HEK293 (cell line): ENCODE measurements at regions not wholly inside any gene's neighbourhood (a gene's known extent, or its start where the extent isn't known, plus 50 kb on each side); places are given as distances from the start of the nearest gene placed in this dataset.

Experiments
- CTCF ChIA-PET: fragments of 350-600 bp; formaldehyde crosslinking; extraction: SDS; loops from one replicate; lab custom pipeline; 2021; ENCODE audit warnings: antibody characterized with exemption; lab: Yijun Ruan, JAX
- POLR2A ChIA-PET: fragments of 300-600 bp; formaldehyde crosslinking; extraction: SDS; loops from one replicate; lab custom pipeline; 2020; ENCODE audit warnings: antibody characterized with exemption, inconsistent platforms; lab: Yijun Ruan, JAX
- H3K27ac ChIP-seq: fragments of 200-500 bp; sonication (Bioruptor generic); 2 replicates; pipeline ENCODE4 v1.5.1; 2014; ENCODE audit warnings: low read depth, low read length, control low read depth, inconsistent platforms; ENCODE audit errors: extremely low read depth
- H3K36me3 ChIP-seq, 2 experiments: fragments of 200-500 bp in 1 of 2; sonication (Bioruptor generic) in 1 of 2; 1 replicate in 1 of 2; 2 replicates in 1 of 2; pipeline ENCODE4 v1.5.1; 2014 to 2017; ENCODE audit warnings: inconsistent platforms in 2 of 2, low read length in 2 of 2; ENCODE audit not compliant: control insufficient read depth in 2 of 2, insufficient read depth in 1 of 2
- H3K4me1 ChIP-seq: fragments of 200-500 bp; sonication (Bioruptor generic); 2 replicates; pipeline ENCODE4 v1.5.1; 2014; ENCODE audit warnings: mild to moderate bottlenecking, low read length, inconsistent platforms; ENCODE audit not compliant: control insufficient read depth, insufficient read depth
- H3K4me3 ChIP-seq: 2 replicates; pipeline ENCODE4 v1.5.1; 2011; ENCODE audit warnings: low read depth, mild to moderate bottlenecking, control low read depth, low read length, moderate library complexity
- H3K9me3 ChIP-seq: fragments of 200-500 bp; sonication (Bioruptor generic); 2 replicates; pipeline ENCODE4 v1.5.1; 2014; ENCODE audit warnings: low read depth, low read length, inconsistent platforms; ENCODE audit not compliant: control insufficient read depth, insufficient read depth
- IKZF3 ChIP-seq: fragments of 450-650 bp; IDR thresholded peaks from 2 replicates; pipeline ENCODE4 v1.5.0; 2018; ENCODE audit warnings: missing biosample characterization, mild to moderate bottlenecking, missing genetic modification characterization, moderate library complexity
- KLF1 ChIP-seq: fragments of 450-650 bp; formaldehyde crosslinking; IDR thresholded peaks from 2 replicates; pipeline ENCODE4 v1.5.1; 2016; ENCODE audit warnings: missing biosample characterization, missing genetic modification characterization
- KLF10 ChIP-seq: fragments of 450-650 bp; IDR thresholded peaks from 2 replicates; pipeline ENCODE4 v1.5.1; 2018; ENCODE audit warnings: missing biosample characterization, mild to moderate bottlenecking, missing genetic modification characterization
- KLF8 ChIP-seq: fragments of 450-650 bp; formaldehyde crosslinking; IDR thresholded peaks from 2 replicates; pipeline ENCODE4 v1.5.1; 2016; ENCODE audit warnings: missing biosample characterization, missing genetic modification characterization
- MYNN ChIP-seq: fragments of 450-650 bp; formaldehyde crosslinking; IDR thresholded peaks from 2 replicates; pipeline ENCODE4 v1.5.1; 2016; ENCODE audit warnings: missing biosample characterization, missing genetic modification characterization, borderline replicate concordance
- PRDM1 ChIP-seq: fragments of 450-650 bp; formaldehyde crosslinking; IDR thresholded peaks from 2 replicates; pipeline ENCODE4; 2016; ENCODE audit warnings: missing biosample characterization, missing genetic modification characterization
- REPIN1 ChIP-seq: fragments of 450-650 bp; formaldehyde crosslinking; IDR thresholded peaks from 2 replicates; pipeline ENCODE4 v1.5.1; 2017; ENCODE audit warnings: missing biosample characterization, missing genetic modification characterization, low read depth
- SALL2 ChIP-seq: fragments of 450-650 bp; formaldehyde crosslinking; IDR thresholded peaks from 2 replicates; pipeline ENCODE4 v1.5.0; 2017; ENCODE audit warnings: missing biosample characterization, mild to moderate bottlenecking, missing genetic modification characterization, borderline replicate concordance
- TCF7L2 ChIP-seq: IDR thresholded peaks from 2 replicates; pipeline ENCODE4 v1.6.1; 2011; ENCODE audit warnings: low read depth, mild to moderate bottlenecking, inconsistent platforms, low read length, moderate library complexity, borderline replicate concordance
- YY1 ChIP-seq: fragments of 450-650 bp; formaldehyde crosslinking; IDR thresholded peaks from 2 replicates; pipeline ENCODE4 v1.5.1; 2018; ENCODE audit warnings: missing biosample characterization, missing genetic modification characterization
- YY2 ChIP-seq: fragments of 450-650 bp; formaldehyde crosslinking; IDR thresholded peaks from 2 replicates; pipeline ENCODE4 v1.5.1; 2016; ENCODE audit warnings: missing biosample characterization, missing genetic modification characterization
- ZFP3 ChIP-seq: fragments of 450-650 bp; formaldehyde crosslinking; IDR thresholded peaks from 2 replicates; pipeline ENCODE4 v1.5.1; 2016; ENCODE audit warnings: low read depth, missing biosample characterization, missing genetic modification characterization
- ZNF114 ChIP-seq: fragments of 450-650 bp; formaldehyde crosslinking; IDR thresholded peaks from 2 replicates; pipeline ENCODE4 v1.5.0; 2017; ENCODE audit warnings: missing biosample characterization, missing genetic modification characterization
- ZNF140 ChIP-seq: fragments of 450-650 bp; formaldehyde crosslinking; IDR thresholded peaks from 2 replicates; pipeline ENCODE4 v1.5.1; 2016; ENCODE audit warnings: missing biosample characterization, missing genetic modification characterization
- ZNF157 ChIP-seq: fragments of 450-650 bp; formaldehyde crosslinking; IDR thresholded peaks from 2 replicates; pipeline ENCODE4 v1.5.1; 2016; ENCODE audit warnings: missing biosample characterization, missing genetic modification characterization
- ZNF175 ChIP-seq: fragments of 450-650 bp; formaldehyde crosslinking; IDR thresholded peaks from 2 replicates; pipeline ENCODE4 v1.5.1; 2016; ENCODE audit warnings: missing biosample characterization, missing genetic modification characterization
- ZNF2 ChIP-seq: fragments of 450-650 bp; formaldehyde crosslinking; IDR thresholded peaks from 2 replicates; pipeline ENCODE4 v1.5.1; 2016; ENCODE audit warnings: missing biosample characterization, missing genetic modification characterization
- ZNF292 ChIP-seq: fragments of 450-650 bp; formaldehyde crosslinking; IDR thresholded peaks from 2 replicates; pipeline ENCODE4 v1.5.1; 2016; ENCODE audit warnings: low read depth, missing biosample characterization, missing genetic modification characterization, borderline replicate concordance
- ZNF302 ChIP-seq: fragments of 450-650 bp; formaldehyde crosslinking; IDR thresholded peaks from 2 replicates; pipeline ENCODE4 v1.5.1; 2016; ENCODE audit warnings: missing biosample characterization, missing genetic modification characterization, low read depth
- ZNF433 ChIP-seq: fragments of 450-650 bp; formaldehyde crosslinking; IDR thresholded peaks from 2 replicates; pipeline ENCODE4 v1.5.1; 2016; ENCODE audit warnings: missing biosample characterization, missing genetic modification characterization, low read depth
- ZNF624 ChIP-seq: fragments of 450-650 bp; formaldehyde crosslinking; IDR thresholded peaks from 2 replicates; pipeline ENCODE4 v1.5.1; 2017; ENCODE audit warnings: missing biosample characterization, missing genetic modification characterization
- ZNF747 ChIP-seq: fragments of 450-650 bp; formaldehyde crosslinking; IDR thresholded peaks from 2 replicates; pipeline ENCODE4 v1.5.1; 2016; ENCODE audit warnings: missing biosample characterization, missing genetic modification characterization
- ZNF776 ChIP-seq: fragments of 450-650 bp; formaldehyde crosslinking; IDR thresholded peaks from 2 replicates; pipeline ENCODE4 v1.5.0; 2017; ENCODE audit warnings: missing biosample characterization, missing genetic modification characterization, borderline replicate concordance
- ZNF777 ChIP-seq: fragments of 450-650 bp; formaldehyde crosslinking; IDR thresholded peaks from 2 replicates; pipeline ENCODE4 v1.5.1; 2017; ENCODE audit warnings: missing biosample characterization, missing genetic modification characterization, borderline replicate concordance
- TF ChIP-seq, protein P1 (sequence below): fragments of 450-650 bp; formaldehyde crosslinking; conservative IDR thresholded peaks from 2 replicates; pipeline ENCODE4 v1.5.1; 2016; ENCODE audit warnings: low read depth, missing biosample characterization, missing genetic modification characterization
- TF ChIP-seq, protein P2 (sequence below): fragments of 450-650 bp; IDR thresholded peaks from 2 replicates; pipeline ENCODE4 v1.5.1; 2018; ENCODE audit warnings: missing biosample characterization, mild to moderate bottlenecking, missing genetic modification characterization
- TF ChIP-seq, protein P3 (sequence below): fragments of 450-650 bp; formaldehyde crosslinking; IDR thresholded peaks from 2 replicates; pipeline ENCODE4 v1.5.1; 2016; ENCODE audit warnings: missing biosample characterization, missing genetic modification characterization
- TF ChIP-seq, protein P4 (sequence below): fragments of 450-650 bp; formaldehyde crosslinking; optimal IDR thresholded peaks from 2 replicates; pipeline ENCODE3; 2016; ENCODE audit warnings: missing biosample characterization, mild to moderate bottlenecking, missing genetic modification characterization

DNA sequence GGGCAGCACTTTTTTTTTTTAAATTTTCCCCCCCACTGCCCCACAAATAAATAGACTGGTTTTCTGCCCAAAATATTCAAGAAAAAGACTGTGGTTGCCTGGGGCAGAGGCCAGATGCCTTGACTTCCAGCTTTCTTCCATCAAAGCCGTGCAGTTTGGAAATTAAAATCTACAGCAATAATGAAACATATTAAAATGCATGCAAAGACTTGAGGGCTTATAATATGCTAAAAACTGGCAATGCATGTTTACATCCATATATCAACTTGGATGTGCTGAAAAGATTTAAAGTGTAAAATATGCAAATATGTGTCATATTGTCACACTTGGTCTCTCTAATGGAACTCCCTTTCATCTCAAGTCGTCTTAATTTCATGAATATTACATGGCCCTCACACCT lies 2036.2 kb upstream of the PIK3C3 start:
- Histone ChIP-seq H3K4me1 (no peaks in the 10 kb centered on the region), H3K27ac (no peak overlapping the region), H3K36me3 (no peaks in the 10 kb centered on the region), H3K4me3 (no peak overlapping the region), H3K9me3 (no peaks in the 10 kb centered on the region)
- TF ChIP-seq ZNF747, result no peak
- TF ChIP-seq ZNF433 (tag by site-specific recombination), result no peak
- no peak for TF ChIP-seq ZNF776 (tag by site-specific recombination)
- no peak for TF ChIP-seq KLF1 (tag by site-specific recombination)
- TF ChIP-seq SALL2, result no peak
- TF ChIP-seq IKZF3 (tag by site-specific recombination), result no peak
- no peak for TF ChIP-seq ZNF175
- no peak for TF ChIP-seq ZNF157 (tag by site-specific recombination)
- no peak for TF ChIP-seq ZNF624
- TF ChIP-seq, protein P1, sequence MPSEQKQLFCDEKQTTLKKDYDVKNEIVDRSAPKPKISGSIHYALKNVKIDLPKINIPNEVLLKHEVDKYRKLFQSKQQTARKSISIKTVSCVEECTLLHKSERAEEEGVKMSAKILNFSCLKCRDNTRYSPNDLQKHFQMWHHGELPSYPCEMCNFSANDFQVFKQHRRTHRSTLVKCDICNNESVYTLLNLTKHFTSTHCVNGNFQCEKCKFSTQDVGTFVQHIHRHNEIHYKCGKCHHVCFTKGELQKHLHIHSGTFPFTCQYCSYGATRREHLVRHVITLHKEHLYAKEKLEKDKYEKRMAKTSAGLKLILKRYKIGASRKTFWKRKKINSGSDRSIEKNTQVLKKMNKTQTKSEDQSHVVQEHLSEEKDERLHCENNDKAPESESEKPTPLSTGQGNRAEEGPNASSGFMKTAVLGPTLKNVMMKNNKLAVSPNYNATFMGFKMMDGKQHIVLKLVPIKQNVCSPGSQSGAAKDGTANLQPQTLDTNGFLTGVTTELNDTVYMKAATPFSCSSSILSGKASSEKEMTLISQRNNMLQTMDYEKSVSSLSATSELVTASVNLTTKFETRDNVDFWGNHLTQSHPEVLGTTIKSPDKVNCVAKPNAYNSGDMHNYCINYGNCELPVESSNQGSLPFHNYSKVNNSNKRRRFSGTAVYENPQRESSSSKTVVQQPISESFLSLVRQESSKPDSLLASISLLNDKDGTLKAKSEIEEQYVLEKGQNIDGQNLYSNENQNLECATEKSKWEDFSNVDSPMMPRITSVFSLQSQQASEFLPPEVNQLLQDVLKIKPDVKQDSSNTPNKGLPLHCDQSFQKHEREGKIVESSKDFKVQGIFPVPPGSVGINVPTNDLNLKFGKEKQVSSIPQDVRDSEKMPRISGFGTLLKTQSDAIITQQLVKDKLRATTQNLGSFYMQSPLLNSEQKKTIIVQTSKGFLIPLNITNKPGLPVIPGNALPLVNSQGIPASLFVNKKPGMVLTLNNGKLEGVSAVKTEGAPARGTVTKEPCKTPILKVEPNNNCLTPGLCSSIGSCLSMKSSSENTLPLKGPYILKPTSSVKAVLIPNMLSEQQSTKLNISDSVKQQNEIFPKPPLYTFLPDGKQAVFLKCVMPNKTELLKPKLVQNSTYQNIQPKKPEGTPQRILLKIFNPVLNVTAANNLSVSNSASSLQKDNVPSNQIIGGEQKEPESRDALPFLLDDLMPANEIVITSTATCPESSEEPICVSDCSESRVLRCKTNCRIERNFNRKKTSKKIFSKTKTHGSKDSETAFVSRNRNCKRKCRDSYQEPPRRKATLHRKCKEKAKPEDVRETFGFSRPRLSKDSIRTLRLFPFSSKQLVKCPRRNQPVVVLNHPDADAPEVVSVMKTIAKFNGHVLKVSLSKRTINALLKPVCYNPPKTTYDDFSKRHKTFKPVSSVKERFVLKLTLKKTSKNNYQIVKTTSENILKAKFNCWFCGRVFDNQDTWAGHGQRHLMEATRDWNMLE, result no peak
- TF ChIP-seq KLF8 (tag by site-specific recombination), result no peak
- TF ChIP-seq ZNF292 (tag by site-specific recombination), result no peak
- CTCF ChIA-PET, result interaction anchor here (0.5 to 0.7 kb wide), 2 partner anchors 11 to 358 kb away, joined by 3 to 5 read pairs; no protein-coding TSS in a partner anchor
- POLR2A ChIA-PET, result interaction anchor here (0.7 kb wide), 1 partner anchor 119 kb away, joined by 3 read pairs; no protein-coding TSS in a partner anchor

DNA sequence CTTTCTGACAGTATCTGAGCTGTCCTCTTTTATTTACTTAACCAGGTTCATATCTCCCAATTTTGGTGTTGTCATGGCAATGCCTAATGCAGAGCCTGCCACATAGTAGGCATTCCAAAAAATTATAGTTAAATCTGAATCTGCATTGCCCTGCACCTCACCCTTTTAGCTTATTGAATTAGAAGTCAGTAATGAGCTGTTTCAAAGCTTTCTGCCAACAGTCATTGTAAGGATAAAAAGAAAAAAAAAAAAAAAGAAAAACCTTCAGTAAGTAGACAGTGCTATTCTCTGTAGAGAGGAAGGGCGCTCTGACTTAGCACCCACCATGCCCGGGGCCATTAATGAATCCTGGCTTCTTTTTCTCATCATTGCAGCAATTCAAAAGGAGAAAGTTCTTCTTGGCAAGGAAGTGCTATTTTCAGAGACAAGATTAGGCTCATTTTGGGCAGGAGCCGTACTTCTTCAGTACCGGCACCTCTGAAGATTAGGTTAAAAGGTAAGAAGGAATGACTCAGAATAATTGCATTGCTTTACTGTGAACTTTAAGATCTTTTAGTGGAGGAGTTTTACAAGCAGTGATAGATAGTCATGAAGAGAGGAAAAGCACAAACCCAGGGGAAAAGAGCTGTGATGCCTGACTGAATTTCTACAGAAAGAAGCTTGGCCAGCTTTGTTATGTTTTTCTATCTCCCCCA lies 2041.2 kb upstream of the PIK3C3 start:
- no peaks in the 10 kb centered on the region for H3K9me3 ChIP-seq
- CTCF ChIA-PET, result no interaction called here
- H3K4me1 ChIP-seq, result no peaks in the 10 kb centered on the region
- no peak overlapping the region for H3K27ac ChIP-seq
- H3K4me3 ChIP-seq, result no peak overlapping the region
- POLR2A ChIA-PET, result no interaction called here
- no peaks in the 10 kb centered on the region for H3K36me3 ChIP-seq
- TF ChIP-seq ZNF140 (tag by site-specific recombination) (no peak), ZNF175 (no peak), KLF10 (tag by site-specific recombination) (no peak), MYNN (tag by site-specific recombination) (no peak), YY1 (tag by site-specific recombination) (no peak), ZNF2 (no peak), YY2 (no peak), ZNF302 (tag by site-specific recombination) (no peak), ZFP3 (tag by site-specific recombination) (no peak), ZNF114 (tag by site-specific recombination) (no peak), TCF7L2 (no peak), ZNF777 (tag by site-specific recombination) (no peak), PRDM1 (tag by site-specific recombination) (no peak), REPIN1 (tag by site-specific recombination) (no peak)
- TF ChIP-seq, protein P2, sequence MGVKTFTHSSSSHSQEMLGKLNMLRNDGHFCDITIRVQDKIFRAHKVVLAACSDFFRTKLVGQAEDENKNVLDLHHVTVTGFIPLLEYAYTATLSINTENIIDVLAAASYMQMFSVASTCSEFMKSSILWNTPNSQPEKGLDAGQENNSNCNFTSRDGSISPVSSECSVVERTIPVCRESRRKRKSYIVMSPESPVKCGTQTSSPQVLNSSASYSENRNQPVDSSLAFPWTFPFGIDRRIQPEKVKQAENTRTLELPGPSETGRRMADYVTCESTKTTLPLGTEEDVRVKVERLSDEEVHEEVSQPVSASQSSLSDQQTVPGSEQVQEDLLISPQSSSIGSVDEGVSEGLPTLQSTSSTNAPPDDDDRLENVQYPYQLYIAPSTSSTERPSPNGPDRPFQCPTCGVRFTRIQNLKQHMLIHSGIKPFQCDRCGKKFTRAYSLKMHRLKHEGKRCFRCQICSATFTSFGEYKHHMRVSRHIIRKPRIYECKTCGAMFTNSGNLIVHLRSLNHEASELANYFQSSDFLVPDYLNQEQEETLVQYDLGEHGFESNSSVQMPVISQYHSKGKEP (tag by site-specific recombination), result no peak
- TF ChIP-seq, protein P3, sequence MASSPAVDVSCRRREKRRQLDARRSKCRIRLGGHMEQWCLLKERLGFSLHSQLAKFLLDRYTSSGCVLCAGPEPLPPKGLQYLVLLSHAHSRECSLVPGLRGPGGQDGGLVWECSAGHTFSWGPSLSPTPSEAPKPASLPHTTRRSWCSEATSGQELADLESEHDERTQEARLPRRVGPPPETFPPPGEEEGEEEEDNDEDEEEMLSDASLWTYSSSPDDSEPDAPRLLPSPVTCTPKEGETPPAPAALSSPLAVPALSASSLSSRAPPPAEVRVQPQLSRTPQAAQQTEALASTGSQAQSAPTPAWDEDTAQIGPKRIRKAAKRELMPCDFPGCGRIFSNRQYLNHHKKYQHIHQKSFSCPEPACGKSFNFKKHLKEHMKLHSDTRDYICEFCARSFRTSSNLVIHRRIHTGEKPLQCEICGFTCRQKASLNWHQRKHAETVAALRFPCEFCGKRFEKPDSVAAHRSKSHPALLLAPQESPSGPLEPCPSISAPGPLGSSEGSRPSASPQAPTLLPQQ (tag by site-specific recombination), result no peak
- TF ChIP-seq, protein P4, sequence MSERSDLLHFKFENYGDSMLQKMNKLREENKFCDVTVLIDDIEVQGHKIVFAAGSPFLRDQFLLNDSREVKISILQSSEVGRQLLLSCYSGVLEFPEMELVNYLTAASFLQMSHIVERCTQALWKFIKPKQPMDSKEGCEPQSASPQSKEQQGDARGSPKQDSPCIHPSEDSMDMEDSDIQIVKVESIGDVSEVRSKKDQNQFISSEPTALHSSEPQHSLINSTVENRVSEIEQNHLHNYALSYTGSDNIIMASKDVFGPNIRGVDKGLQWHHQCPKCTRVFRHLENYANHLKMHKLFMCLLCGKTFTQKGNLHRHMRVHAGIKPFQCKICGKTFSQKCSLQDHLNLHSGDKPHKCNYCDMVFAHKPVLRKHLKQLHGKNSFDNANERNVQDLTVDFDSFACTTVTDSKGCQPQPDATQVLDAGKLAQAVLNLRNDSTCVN, result no peak
